ENCODE measurements at regions not wholly inside any gene's neighbourhood (a gene's known extent, or its start where the extent isn't known, plus 50 kb on each side); places are given as distances from the start of the nearest gene placed in this dataset.

GRCh38 chr4:110792036-110792435 lies 169.2 kb upstream of the PITX2 start:
- H3K27ac ChIP-seq = no peak overlapping the region
- no peaks in the 10 kb centered on the region for H3K36me3 ChIP-seq (replicated peaks; ENCODE audit: insufficient read depth, low read depth)
- H3K4me1 ChIP-seq (ENCODE audit: insufficient read depth) = peaks cover 10% of the 10 kb centered on the region
- H3K79me2 ChIP-seq = no peaks in the 10 kb centered on the region
- H3K9me3 ChIP-seq (ENCODE audit: low read depth) = no peaks in the 10 kb centered on the region
- no peak overlapping the region for H3K4me2 ChIP-seq
- TF ChIP-seq EZH2 (IDR thresholded peaks at IDR 0.05; ENCODE audit: borderline replicate concordance) = no peak
- no peak for TF ChIP-seq EZH2phosphoT487 (IDR thresholded peaks at IDR 0.05; ENCODE audit: low read depth, severe bottlenecking, unreplicated experiment)
- TF ChIP-seq CTCF (IDR thresholded peaks at IDR 0.05; ENCODE audit: poor library complexity) = no peak
- H3K27me3 ChIP-seq = no peaks in the 10 kb centered on the region
- no peak for DNase-seq (ENCODE audit: low spot score)
- no peak overlapping the region for H3K4me3 ChIP-seq
- no peaks in the 10 kb centered on the region for H3K9me2 ChIP-seq (replicated peaks; ENCODE audit: insufficient read depth)
- no peaks in the 10 kb centered on the region for H4K20me1 ChIP-seq (ENCODE audit: insufficient read depth, poor library complexity, severe bottlenecking)
- no peak overlapping the region for H2AFZ ChIP-seq
- 73% methylated on average over 1 of the region's 1 CpG for WGBS (ENCODE audit: low lambda C conversion rate, missing lambda C conversion rate)

GRCh38 chr4:110793381-110793801 lies 170.5 kb upstream of the PITX2 start:
- Histone ChIP-seq H3K4me2 (peak overlapping the region; percentile 42), H3K4me3 (no peak overlapping the region), H4K20me1 (ENCODE audit: insufficient read depth, poor library complexity, severe bottlenecking) (no peaks in the 10 kb centered on the region), H2AFZ (no peak overlapping the region), H3K79me2 (no peaks in the 10 kb centered on the region), H3K36me3 (replicated peaks; ENCODE audit: insufficient read depth, low read depth) (no peaks in the 10 kb centered on the region), H3K9me3 (ENCODE audit: low read depth) (no peaks in the 10 kb centered on the region), H3K27ac (no peak overlapping the region), H3K9me2 (replicated peaks; ENCODE audit: insufficient read depth) (no peaks in the 10 kb centered on the region), H3K27me3 (no peaks in the 10 kb centered on the region), H3K4me1 (ENCODE audit: insufficient read depth) (peaks cover 10% of the 10 kb centered on the region)
- no peak for TF ChIP-seq EZH2phosphoT487 (IDR thresholded peaks at IDR 0.05; ENCODE audit: low read depth, severe bottlenecking, unreplicated experiment)
- no peak for TF ChIP-seq EZH2 (IDR thresholded peaks at IDR 0.05; ENCODE audit: borderline replicate concordance)
- TF ChIP-seq CTCF (IDR thresholded peaks at IDR 0.05; ENCODE audit: poor library complexity) = no peak
- WGBS (ENCODE audit: low lambda C conversion rate, missing lambda C conversion rate) = 42% methylated on average over 4 of the region's 4 CpGs
- DNase-seq (ENCODE audit: low spot score) = peak; percentile 20

GRCh38 chr4:110793890-110794554 lies 171.1 kb upstream of the PITX2 start:
- H3K4me1 ChIP-seq (ENCODE audit: insufficient read depth) = peaks cover 10% of the 10 kb centered on the region
- H3K9me2 ChIP-seq (replicated peaks; ENCODE audit: insufficient read depth) = no peaks in the 10 kb centered on the region
- no peak overlapping the region for H3K4me3 ChIP-seq
- no peaks in the 10 kb centered on the region for H3K27me3 ChIP-seq
- no peaks in the 10 kb centered on the region for H3K9me3 ChIP-seq (ENCODE audit: low read depth)
- DNase-seq (ENCODE audit: low spot score) = peak; percentile 17
- no peaks in the 10 kb centered on the region for H3K36me3 ChIP-seq (replicated peaks; ENCODE audit: insufficient read depth, low read depth)
- no peak overlapping the region for H2AFZ ChIP-seq
- no peak for TF ChIP-seq EZH2phosphoT487 (IDR thresholded peaks at IDR 0.05; ENCODE audit: low read depth, severe bottlenecking, unreplicated experiment)
- TF ChIP-seq CTCF (IDR thresholded peaks at IDR 0.05; ENCODE audit: poor library complexity) = no peak
- no peak for TF ChIP-seq EZH2 (IDR thresholded peaks at IDR 0.05; ENCODE audit: borderline replicate concordance)
- no peak overlapping the region for H3K27ac ChIP-seq
- H3K79me2 ChIP-seq = no peaks in the 10 kb centered on the region
- WGBS (ENCODE audit: low lambda C conversion rate, missing lambda C conversion rate) = 29% methylated on average over 5 of the region's 5 CpGs
- H3K4me2 ChIP-seq = peak overlapping the region; percentile 42
- H4K20me1 ChIP-seq (ENCODE audit: insufficient read depth, poor library complexity, severe bottlenecking) = no peaks in the 10 kb centered on the region
